ENCODE measurements at regions not wholly inside any gene's neighbourhood (a gene's known extent, or its start where the extent isn't known, plus 50 kb on each side); places are given as distances from the start of the nearest gene placed in this dataset.

GRCh38 chr10:6706725-6707124 is 126.6 kb upstream of the PRKCQ start:
- TF ChIP-seq TARDBP (IDR thresholded peaks at IDR 0.05) (no peak), BHLHE40 (IDR thresholded peaks at IDR 0.05; ENCODE audit: borderline replicate concordance) (no peak), FOXK2 (IDR thresholded peaks at IDR 0.05) (no peak), LEF1 (IDR thresholded peaks at IDR 0.05; ENCODE audit: borderline replicate concordance) (no peak), PKNOX1 (IDR thresholded peaks at IDR 0.05) (no peak), SUZ12 (IDR thresholded peaks at IDR 0.05) (no peak), ARNT (IDR thresholded peaks at IDR 0.05) (no peak), ELF4 (IDR thresholded peaks at IDR 0.05) (no peak), HDGF (IDR thresholded peaks at IDR 0.05; ENCODE audit: borderline replicate concordance) (no peak), SP1 (IDR thresholded peaks at IDR 0.05) (no peak)

Measured in HEK293T (cell line).